SK-N-MC (cell line): ENCODE measurements at regions not wholly inside any gene's neighbourhood (a gene's known extent, or its start where the extent isn't known, plus 50 kb on each side); places are given as distances from the start of the nearest gene placed in this dataset.

Source experiments
- EZH2 ChIP-seq: fragments of 200-600 bp; sonication (generic); IDR thresholded peaks from one replicate; pipeline ENCODE4 v1.6.1; 2017; ENCODE audit warnings: antibody characterized with exemption
- FOXP2 ChIP-seq: optimal IDR thresholded peaks from 2 replicates; pipeline ENCODE3; 2011; ENCODE audit warnings: mild to moderate bottlenecking, moderate library complexity; ENCODE audit not compliant: insufficient read depth; ENCODE audit errors: extremely low read length, control extremely low read depth
- POLR2AphosphoS5 ChIP-seq: IDR thresholded peaks from 2 replicates; pipeline ENCODE4 v1.6.1; 2012; ENCODE audit warnings: mild to moderate bottlenecking, low read depth, low read length, borderline replicate concordance

DNA sequence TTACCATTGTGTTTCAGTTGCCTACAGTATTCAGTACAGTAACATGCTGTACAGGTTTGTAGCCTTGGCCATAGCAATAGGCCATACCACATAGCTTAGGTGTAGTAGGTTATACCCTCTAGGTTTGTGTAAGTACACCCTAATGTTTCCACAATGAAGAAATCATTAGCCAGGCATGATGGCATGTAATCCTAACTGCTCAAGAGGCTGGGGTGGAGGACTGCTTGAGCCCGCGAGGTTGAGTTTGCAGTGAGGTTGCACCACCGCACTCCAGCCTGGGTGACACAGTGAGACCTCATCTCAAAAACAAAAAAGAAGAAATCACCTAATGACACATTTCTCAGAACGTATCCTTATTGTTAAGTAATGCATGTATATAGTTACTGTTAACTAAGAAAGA lies 63.2 kb upstream of the KTN1 start:
- TF ChIP-seq POLR2AphosphoS5: no peak
- TF ChIP-seq EZH2: no peak
- no peak for TF ChIP-seq FOXP2
